H9 (cell line): ENCODE measurements at regions not wholly inside any gene's neighbourhood (a gene's known extent, or its start where the extent isn't known, plus 50 kb on each side); places are given as distances from the start of the nearest gene placed in this dataset.

Experiments used
- DNase-seq: peaks from one replicate; pipeline ENCODE4 v3.0.0-alpha.2; 2017
- H2AFZ ChIP-seq: one replicate; pipeline ENCODE4 v1.6.1; 2013; ENCODE audit warnings: mild to moderate bottlenecking, low read length, control low read depth, moderate library complexity
- H2AK5ac ChIP-seq: 2 replicates; pipeline ENCODE4 v1.6.1; 2013; ENCODE audit warnings: low read length, control low read depth, mixed read lengths; ENCODE audit not compliant: insufficient read length
- H2BK120ac ChIP-seq: one replicate; pipeline ENCODE4 v1.6.1; 2013; ENCODE audit warnings: low read depth, mild to moderate bottlenecking, low read length, control low read depth, inconsistent platforms; ENCODE audit not compliant: poor library complexity, severe bottlenecking
- H2BK12ac ChIP-seq: 2 replicates; pipeline ENCODE4 v1.6.1; 2013; ENCODE audit warnings: low read length, control low read depth, mixed read lengths, low read depth; ENCODE audit not compliant: insufficient read length
- H2BK15ac ChIP-seq: 2 replicates; pipeline ENCODE4 v1.6.1; 2013; ENCODE audit warnings: low read depth, low read length, control low read depth
- H2BK20ac ChIP-seq: one replicate; pipeline ENCODE4 v1.6.1; 2013; ENCODE audit warnings: low read depth, mild to moderate bottlenecking, low read length, control low read depth, inconsistent platforms; ENCODE audit not compliant: poor library complexity, severe bottlenecking
- H2BK5ac ChIP-seq: 2 replicates; pipeline ENCODE4 v1.6.1; 2013; ENCODE audit warnings: low read length, control low read depth, mixed read lengths; ENCODE audit not compliant: insufficient read length
- H3K14ac ChIP-seq: 2 replicates; pipeline ENCODE4 v1.6.1; 2013; ENCODE audit warnings: low read length, control low read depth; ENCODE audit not compliant: insufficient read depth
- H3K18ac ChIP-seq: 2 replicates; pipeline ENCODE4 v1.6.1; 2013; ENCODE audit warnings: low read depth, mild to moderate bottlenecking, mixed read lengths, low read length, control low read depth; ENCODE audit not compliant: insufficient read length
- H3K23ac ChIP-seq: 2 replicates; pipeline ENCODE4 v1.6.1; 2013; ENCODE audit warnings: low read length, control low read depth, mixed read lengths, low read depth; ENCODE audit not compliant: insufficient read length
- H3K23me2 ChIP-seq: 2 replicates; pipeline ENCODE4 v1.6.1; 2013; ENCODE audit warnings: low read depth, mild to moderate bottlenecking, mixed read lengths, low read length, control low read depth; ENCODE audit not compliant: insufficient read length, poor library complexity, severe bottlenecking
- H3K27ac ChIP-seq: 2 replicates; pipeline ENCODE4 v1.5.1; 2013; ENCODE audit warnings: low read length, control low read depth, mixed read lengths, low read depth; ENCODE audit not compliant: insufficient read length
- H3K27me3 ChIP-seq: 2 replicates; pipeline ENCODE4 v1.6.1; 2013; ENCODE audit warnings: low read length, control low read depth, inconsistent platforms; ENCODE audit not compliant: insufficient read depth
- H3K4ac ChIP-seq: 2 replicates; pipeline ENCODE4 v1.6.1; 2013; ENCODE audit warnings: low read depth, mild to moderate bottlenecking, control low read depth, inconsistent platforms, low read length, moderate library complexity
- H3K4me1 ChIP-seq: 2 replicates; pipeline ENCODE4 v1.6.1; 2013; ENCODE audit warnings: low read length, control low read depth, inconsistent platforms; ENCODE audit not compliant: insufficient read depth
- H3K4me2 ChIP-seq: 2 replicates; pipeline ENCODE4 v1.6.1; 2013; ENCODE audit warnings: low read length, control low read depth, mixed read lengths; ENCODE audit not compliant: insufficient read length, insufficient read depth
- H3K56ac ChIP-seq: 2 replicates; pipeline ENCODE4 v1.6.1; 2013; ENCODE audit warnings: low read depth, mild to moderate bottlenecking, mixed read lengths, low read length, control low read depth; ENCODE audit not compliant: insufficient read length
- H3K79me1 ChIP-seq: 2 replicates; pipeline ENCODE4 v1.6.1; 2013; ENCODE audit warnings: low read depth, mild to moderate bottlenecking, moderate library complexity, low read length, control low read depth, inconsistent platforms; ENCODE audit not compliant: insufficient read depth, poor library complexity, severe bottlenecking
- H3K79me2 ChIP-seq: 2 replicates; pipeline ENCODE4 v1.6.1; 2013; ENCODE audit warnings: low read length, control low read depth, inconsistent platforms; ENCODE audit not compliant: insufficient read depth
- H3K9ac ChIP-seq: 2 replicates; pipeline ENCODE4 v1.6.1; 2013; ENCODE audit warnings: low read length, control low read depth, mixed read lengths; ENCODE audit not compliant: insufficient read length; ENCODE audit errors: extremely low read depth
- H3K9me3 ChIP-seq: one replicate; pipeline ENCODE4 v1.6.1; 2013; ENCODE audit warnings: low read depth, low read length, inconsistent platforms; ENCODE audit not compliant: control insufficient read depth
- H3T11ph ChIP-seq: one replicate; pipeline ENCODE4 v1.6.1; 2013; ENCODE audit warnings: mild to moderate bottlenecking, low read length, control low read depth, inconsistent platforms
- H4K20me1 ChIP-seq: one replicate; pipeline ENCODE4 v1.6.1; 2013; ENCODE audit not compliant: control insufficient read depth, insufficient read length, insufficient read depth
- H4K5ac ChIP-seq: 2 replicates; pipeline ENCODE4 v1.6.1; 2013; ENCODE audit warnings: low read depth, mild to moderate bottlenecking, mixed read lengths, low read length, control low read depth; ENCODE audit not compliant: insufficient read length
- H4K8ac ChIP-seq: replicated peaks from 2 replicates; pipeline ENCODE4 v1.6.1; 2013; ENCODE audit warnings: low read length, control low read depth, mixed read lengths, low read depth; ENCODE audit not compliant: insufficient read length
- H4K91ac ChIP-seq: 2 replicates; pipeline ENCODE4 v1.6.1; 2013; ENCODE audit warnings: low read depth, mild to moderate bottlenecking, moderate library complexity, mixed read lengths, low read length, control low read depth; ENCODE audit not compliant: insufficient read length
- H3K27ac Mint-ChIP-seq, 3 experiments: 2 replicates in 2 of 3; 3 replicates in 1 of 3; pipeline ENCODE4 v1.8.0; 2020 to 2021; ENCODE audit warnings: mixed read lengths in 3 of 3, mild to moderate bottlenecking in 1 of 3, moderate library complexity in 1 of 3
- H3K27me3 Mint-ChIP-seq: 2 replicates; pipeline ENCODE4 v1.8.0; 2021; ENCODE audit warnings: low read depth, mild to moderate bottlenecking, moderate library complexity, mixed read lengths
- H3K36me3 Mint-ChIP-seq, 3 experiments: 2 replicates in 2 of 3; 3 replicates in 1 of 3; pipeline ENCODE4 v1.8.0; 2020 to 2021; ENCODE audit warnings: low read depth in 3 of 3, mixed read lengths in 3 of 3; ENCODE audit not compliant: insufficient read depth in 1 of 3
- H3K4me1 Mint-ChIP-seq, 2 experiments: 2 replicates each; pipeline ENCODE4 v1.8.0; 2020; ENCODE audit warnings: mixed read lengths in 2 of 2
- H3K4me3 Mint-ChIP-seq, 2 experiments: 2 replicates in 1 of 2; 3 replicates in 1 of 2; pipeline ENCODE4 v1.8.0; 2020 to 2021; ENCODE audit warnings: mild to moderate bottlenecking in 2 of 2, mixed read lengths in 2 of 2, moderate library complexity in 1 of 2
- H3K9me3 Mint-ChIP-seq, 2 experiments: 2 replicates in 1 of 2; 3 replicates in 1 of 2; pipeline ENCODE4 v1.8.0; 2020; ENCODE audit warnings: mild to moderate bottlenecking in 2 of 2, mixed read lengths in 2 of 2, moderate library complexity in 1 of 2
- WGBS: extraction: QIAGEN DNeasy Blood & Tissue Kit; methylation state at CpG from one replicate; pipeline ENCODE4 v1.1.7; 2013; ENCODE audit warnings: missing lambda C conversion rate, low lambda C conversion rate, mixed read lengths; ENCODE audit not compliant: insufficient read length; ENCODE audit errors: extremely low coverage; 5-methylcytosine and 5-hydroxymethylcytosine counted together
- TF ChIP-seq, protein P1 (sequence below): fragments of 200-600 bp; sonication (generic); conservative IDR thresholded peaks from 3 replicates; pipeline ENCODE4 v1.8.0; 2021; ENCODE audit warnings: antibody characterized with exemption, mild to moderate bottlenecking

DNA sequence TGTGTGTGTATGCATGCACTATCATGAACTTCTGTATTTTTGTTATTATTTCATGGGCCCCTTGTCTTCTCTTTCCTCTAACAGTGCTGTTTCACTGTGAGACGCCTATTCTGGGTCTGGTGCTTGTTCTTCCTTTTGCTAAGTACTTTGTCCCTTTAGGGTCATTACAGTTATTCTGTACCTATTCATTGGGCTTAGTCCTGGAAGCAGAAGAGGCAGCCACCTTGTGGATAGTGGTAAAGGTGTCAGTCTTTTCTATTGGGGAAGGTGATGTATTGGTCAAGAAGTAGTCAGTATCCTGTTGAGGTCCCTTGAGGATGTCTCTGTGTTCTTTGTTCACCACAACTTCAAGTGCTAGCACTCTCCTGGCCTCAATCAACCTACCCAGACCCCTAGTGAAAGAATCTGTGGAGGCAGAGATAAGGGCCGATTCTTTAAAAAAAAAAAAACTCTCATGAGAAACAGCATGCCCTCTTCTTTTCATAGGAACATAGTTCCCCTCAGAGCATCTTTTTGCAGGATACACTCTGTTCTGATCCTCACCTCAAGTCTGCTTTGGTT, 593.8 kb downstream of the SPRY1 start:
- no peak overlapping the region for H4K5ac ChIP-seq
- no peak overlapping the region for H3K4me3 Mint-ChIP-seq
- no peak overlapping the region for H2BK5ac ChIP-seq
- WGBS = no CpG with 5 or more reads among the region's 2 CpGs
- H3K14ac ChIP-seq = no peak overlapping the region
- H4K20me1 ChIP-seq = no peaks in the 10 kb centered on the region
- no peak overlapping the region for H2BK120ac ChIP-seq
- H2BK15ac ChIP-seq = no peak overlapping the region
- no peak overlapping the region for H3K4ac ChIP-seq
- no peak overlapping the region for H2AK5ac ChIP-seq
- no peak overlapping the region for H4K8ac ChIP-seq
- no peak overlapping the region for H3K23ac ChIP-seq
- no peak overlapping the region for H3K9ac ChIP-seq
- H3K36me3 Mint-ChIP-seq = peaks cover 6 to 12% (median 7%) of the 10 kb centered on the region in 3 experiments; a peak in 6 of 7 replicates
- no peak overlapping the region for H2AFZ ChIP-seq
- H2BK12ac ChIP-seq = no peak overlapping the region
- H3K27me3 ChIP-seq = no peaks in the 10 kb centered on the region
- no peak overlapping the region for H3K4me2 ChIP-seq
- H3K18ac ChIP-seq = no peak overlapping the region
- no peaks in the 10 kb centered on the region for H3K23me2 ChIP-seq
- no peak overlapping the region for H3K27ac ChIP-seq
- TF ChIP-seq, protein P1, sequence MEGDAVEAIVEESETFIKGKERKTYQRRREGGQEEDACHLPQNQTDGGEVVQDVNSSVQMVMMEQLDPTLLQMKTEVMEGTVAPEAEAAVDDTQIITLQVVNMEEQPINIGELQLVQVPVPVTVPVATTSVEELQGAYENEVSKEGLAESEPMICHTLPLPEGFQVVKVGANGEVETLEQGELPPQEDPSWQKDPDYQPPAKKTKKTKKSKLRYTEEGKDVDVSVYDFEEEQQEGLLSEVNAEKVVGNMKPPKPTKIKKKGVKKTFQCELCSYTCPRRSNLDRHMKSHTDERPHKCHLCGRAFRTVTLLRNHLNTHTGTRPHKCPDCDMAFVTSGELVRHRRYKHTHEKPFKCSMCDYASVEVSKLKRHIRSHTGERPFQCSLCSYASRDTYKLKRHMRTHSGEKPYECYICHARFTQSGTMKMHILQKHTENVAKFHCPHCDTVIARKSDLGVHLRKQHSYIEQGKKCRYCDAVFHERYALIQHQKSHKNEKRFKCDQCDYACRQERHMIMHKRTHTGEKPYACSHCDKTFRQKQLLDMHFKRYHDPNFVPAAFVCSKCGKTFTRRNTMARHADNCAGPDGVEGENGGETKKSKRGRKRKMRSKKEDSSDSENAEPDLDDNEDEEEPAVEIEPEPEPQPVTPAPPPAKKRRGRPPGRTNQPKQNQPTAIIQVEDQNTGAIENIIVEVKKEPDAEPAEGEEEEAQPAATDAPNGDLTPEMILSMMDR = peak; percentile 31; the same call in 2 of the 3 replicates
- H3K79me2 ChIP-seq = no peaks in the 10 kb centered on the region
- no peaks in the 10 kb centered on the region for H3K4me1 ChIP-seq
- H3K9me3 Mint-ChIP-seq = peaks cover 9 to 14% of the 10 kb centered on the region in 2 experiments
- no peak overlapping the region for H2BK20ac ChIP-seq
- no peak overlapping the region for H3K56ac ChIP-seq
- H3K4me1 Mint-ChIP-seq = no peaks in the 10 kb centered on the region
- no peak overlapping the region for H3T11ph ChIP-seq
- H4K91ac ChIP-seq = no peak overlapping the region
- no peak overlapping the region for H3K27ac Mint-ChIP-seq
- H3K27me3 Mint-ChIP-seq = no peaks in the 10 kb centered on the region
- H3K79me1 ChIP-seq = no peaks in the 10 kb centered on the region
- no peaks in the 10 kb centered on the region for H3K9me3 ChIP-seq
- no peak for DNase-seq
